HL-60 (cell line): ENCODE measurements at regions not wholly inside any gene's neighbourhood (a gene's known extent, or its start where the extent isn't known, plus 50 kb on each side); places are given as distances from the start of the nearest gene placed in this dataset.

Source experiments
- DNase-seq, 2 experiments: peaks; one replicate each; pipeline ENCODE4 v3.0.0-alpha.2; 2010 to 2020; ENCODE audit warnings: low read depth in 1 of 2, low spot score in 1 of 2
- H3K27ac ChIP-seq: fragments of 250-450 bp; sonication (Bioruptor Pico); replicated peaks from 2 replicates; pipeline ENCODE4 v1.5.1; 2020; ENCODE audit warnings: mild to moderate bottlenecking, moderate library complexity
- H3K27me3 ChIP-seq: fragments of 250-450 bp; sonication (Bioruptor Pico); 2 replicates; pipeline ENCODE4 v1.5.1; 2021; ENCODE audit warnings: mild to moderate bottlenecking, moderate library complexity; ENCODE audit not compliant: insufficient read depth, poor library complexity, severe bottlenecking
- H3K4me3 ChIP-seq: replicated peaks from 2 replicates; pipeline ENCODE4 v1.5.1; 2011; ENCODE audit warnings: mild to moderate bottlenecking, control low read depth, low read length; ENCODE audit not compliant: insufficient read depth
- CTCF ChIP-seq: IDR thresholded peaks from one replicate; pipeline ENCODE4 v1.5.1; 2011; ENCODE audit warnings: low read length, control low read depth, inconsistent platforms; ENCODE audit not compliant: insufficient read depth
- GABPA ChIP-seq: IDR thresholded peaks from 2 replicates; pipeline ENCODE4 v1.6.1; 2012; ENCODE audit warnings: low read depth
- POLR2AphosphoS5 ChIP-seq: IDR thresholded peaks from 2 replicates; pipeline ENCODE4 v1.6.1; 2012; ENCODE audit warnings: low read depth
- REST ChIP-seq: IDR thresholded peaks from 2 replicates; pipeline ENCODE4 v1.6.1; 2012; ENCODE audit warnings: low read depth; ENCODE audit not compliant: insufficient replicate concordance
- SPI1 ChIP-seq: IDR thresholded peaks from 2 replicates; pipeline ENCODE4 v1.6.1; 2012; ENCODE audit warnings: low read depth, mild to moderate bottlenecking, borderline replicate concordance

- no peaks in the 10 kb centered on the region for H3K27me3 ChIP-seq
- H3K4me3 ChIP-seq: no peak overlapping the region
- H3K27ac ChIP-seq: no peak overlapping the region
- no peak for DNase-seq
- TF ChIP-seq CTCF: no peak
- no peak for TF ChIP-seq REST
- TF ChIP-seq POLR2AphosphoS5: no peak
- no peak for TF ChIP-seq SPI1
- TF ChIP-seq GABPA: no peak
These were observed 1089.8 kb upstream of the CADM2 start for GRCh38 chr3:83868909-83869567.

- Histone ChIP-seq H3K27me3 (no peaks in the 10 kb centered on the region), H3K27ac (no peak overlapping the region), H3K4me3 (no peak overlapping the region)
- no peak for TF ChIP-seq POLR2AphosphoS5
- no peak for TF ChIP-seq SPI1
- TF ChIP-seq CTCF: no peak
- TF ChIP-seq GABPA: no peak
- no peak for TF ChIP-seq REST
- DNase-seq: no peak
These were observed 1085.2 kb upstream of the CADM2 start for GRCh38 chr3:83873550-83873949.

- Histone ChIP-seq H3K27ac (no peak overlapping the region), H3K27me3 (no peaks in the 10 kb centered on the region), H3K4me3 (no peak overlapping the region)
- TF ChIP-seq POLR2AphosphoS5: no peak
- no peak for TF ChIP-seq REST
- no peak for TF ChIP-seq CTCF
- no peak for TF ChIP-seq SPI1
- TF ChIP-seq GABPA: no peak
- DNase-seq: no peak
These were observed 1080.9 kb upstream of the CADM2 start for GRCh38 chr3:83877910-83878309.
